Pancreas (tissue), 10 donors: ENCODE measurements at regions not wholly inside any gene's neighbourhood (a gene's known extent, or its start where the extent isn't known, plus 50 kb on each side); places are given as distances from the start of the nearest gene placed in this dataset.
A peak's percentile ranks its signal among the peaks of the same experiment; 100 is the strongest.

Experiments
- ATAC-seq, 4 donors: fragments of 200-7000 bp; cut with Tn5 transposase; one replicate each; pipeline versions ENCODE4 v1.8.0 to v1.9.1; 2020; ENCODE audit warnings: mild to moderate bottlenecking in 4 of 4, moderate library complexity in 4 of 4
- DNase-seq, 6 donors: peaks; one replicate each; pipeline ENCODE4 v3.0.0-alpha.2; 2020
- FAIRE-seq: peaks from 2 replicates; lab custom pipeline; 2012; peaks lifted over from hg19 to GRCh38; lab: Jason Lieb, UNC
- H3K27ac ChIP-seq, 4 donors: fragments of 200-600 bp; sonication (generic); 1 replicate in 3 of 4; 2 replicates in 1 of 4; pipeline versions ENCODE4 v1.5.0 to v1.8.0; 2020
- H3K27me3 ChIP-seq, 4 donors: fragments of 200-600 bp; one replicate each; pipeline ENCODE4 v1.8.0; 2021
- H3K36me3 ChIP-seq, 3 donors: fragments of 200-600 bp; sonication (generic) in 1 of 3; one replicate each; pipeline versions ENCODE4 v1.5.0 to v1.8.0; 2020 to 2021
- H3K4me1 ChIP-seq, 3 donors: fragments of 200-600 bp; one replicate each; pipeline ENCODE4 v1.8.0; 2021
- H3K4me3 ChIP-seq, 4 donors: fragments of 200-600 bp; sonication (generic) in 2 of 4; one replicate each; pipeline versions ENCODE4 v1.5.0 to v1.8.0; 2020 to 2021
- H3K9me3 ChIP-seq, 4 donors: fragments of 200-600 bp; one replicate each; pipeline ENCODE4 v1.8.0; 2021
- CTCF ChIP-seq, 4 donors: fragments of 200-600 bp; sonication (generic) in 3 of 4; IDR thresholded peaks; one replicate each; pipeline versions ENCODE4 v1.5.0 to v1.8.0; 2021; ENCODE audit warnings: antibody characterized with exemption in 4 of 4
- WGBS, 2 donors: extraction: QIAGEN DNeasy Blood & Tissue Kit; methylation state at CpG; one replicate each; pipeline ENCODE4 v1.1.7; 2013; 5-methylcytosine and 5-hydroxymethylcytosine counted together
- intact Hi-C, 3 donors: fragments of 100-400 bp; cut with DNase I; formaldehyde crosslinking; loops; one replicate each; pipeline versions ENCODE4 v1.11.1 to v1.14.2; 2022
- donor health status: healthy with polysubstance abuse.
- donor health status: DM: no; HTN: no; CAD: no; lungs with moderate emphysema.
- donor health status: DM: no; HTN: no; CAD: no.
- donor health status: control.
- donor health status: control.
- donor health status: Bipolar disorder and iron deficiency.
- donor health status: DM: yes; HTN: yes; CAD: no.
- donor health status: DM: no; HTN: no; CAD: no.
- donor health status: DM: no; HTN: no; CAD: no.
- donor health status: DM: yes; HTN: yes; CAD: no.

GRCh38 chr17:72419866-72420774 is 299.3 kb downstream of the SOX9 start:
- H3K4me1 ChIP-seq, result peaks cover 17 to 35% (median 19%) of the 10 kb centered on the region in 3 donors

GRCh38 chr17:72420775-72421127 is 299.9 kb downstream of the SOX9 start:
- intact Hi-C loops, result loop anchor here in 1 of 3 donors (10.0 kb wide), 2 partner anchors 94 to 296 kb away; partner anchors contain the start of gene SOX9
- FAIRE-seq, result no peak
- no peak overlapping the region for H3K4me3 ChIP-seq
- peak in 1 of 6 donors; percentile 35 for DNase-seq
- WGBS, 2 donors, result 83 to 86% methylated on average over 8 of the region's 8 CpGs
- H3K36me3 ChIP-seq, result no peaks in the 10 kb centered on the region
- no peak for TF ChIP-seq CTCF (IDR thresholded peaks at IDR 0.05)
- no peaks in the 10 kb centered on the region for H3K9me3 ChIP-seq
- peaks cover 17 to 38% (median 19%) of the 10 kb centered on the region in 3 donors for H3K4me1 ChIP-seq
- H3K27me3 ChIP-seq, result no peaks in the 10 kb centered on the region
- peak overlapping the region; percentile 40 to 91 (median 74) for H3K27ac ChIP-seq
- ATAC-seq, result peak in 1 of 4 donors; percentile 1

More at GRCh38 chr17:72419866-72420774, 299.3 kb downstream of the SOX9 start:
- H3K27me3 ChIP-seq, result no peaks in the 10 kb centered on the region
- no peak overlapping the region for H3K4me3 ChIP-seq
- peak overlapping the region; percentile 40 to 91 (median 74) for H3K27ac ChIP-seq
- 80 to 82% methylated on average over 11 of the region's 11 CpGs for WGBS, 2 donors
- TF ChIP-seq CTCF (IDR thresholded peaks at IDR 0.05), result no peak
- ATAC-seq (peak in 3 of 4 donors; percentile 11 to 13 (median 11)), FAIRE-seq (no peak), DNase-seq (no peak)
- intact Hi-C loops, result loop anchor here in 1 of 3 donors (10.0 kb wide), 2 partner anchors 95 to 295 kb away; partner anchors contain the start of gene SOX9
- no peaks in the 10 kb centered on the region for H3K36me3 ChIP-seq
- no peaks in the 10 kb centered on the region for H3K9me3 ChIP-seq

GRCh38 chr17:72421128-72422092 is 300.6 kb downstream of the SOX9 start:
- Histone ChIP-seq H3K4me1 (peaks cover 17 to 41% (median 19%) of the 10 kb centered on the region in 3 donors), H3K27ac (peak overlapping the region; percentile 60 to 91 (median 76)), H3K36me3 (no peaks in the 10 kb centered on the region), H3K9me3 (no peaks in the 10 kb centered on the region), H3K27me3 (no peaks in the 10 kb centered on the region), H3K4me3 (no peak overlapping the region)
- 54 to 58% methylated on average over 11 of the region's 11 CpGs for WGBS, 2 donors
- intact Hi-C loops, result loop anchor here in 1 of 3 donors (10.0 kb wide), 2 partner anchors 93 to 297 kb away; partner anchors contain the start of gene SOX9
- no peak for TF ChIP-seq CTCF (IDR thresholded peaks at IDR 0.05)
- peak; percentile 89 to 93 (median 92) for ATAC-seq
- DNase-seq, result peak in 5 of 6 donors; percentile 73 to 89 (median 86)
- FAIRE-seq, result no peak

- H3K27ac ChIP-seq, result peak overlapping the region in 2 of 4 donors; percentile 89 to 91
- 81 to 82% methylated on average over 1 of the region's 1 CpG for WGBS, 2 donors
These were observed 301.3 kb downstream of the SOX9 start for GRCh38 chr17:72422204-72422504.

More at GRCh38 chr17:72422204-72422504, 301.3 kb downstream of the SOX9 start:
- no peak for TF ChIP-seq CTCF (IDR thresholded peaks at IDR 0.05)
- Histone ChIP-seq H3K36me3 (no peaks in the 10 kb centered on the region), H3K9me3 (no peaks in the 10 kb centered on the region), H3K27me3 (no peaks in the 10 kb centered on the region), H3K4me1 (peaks cover 19 to 44% (median 20%) of the 10 kb centered on the region in 3 donors), H3K4me3 (no peak overlapping the region)
- no peak for ATAC-seq
- intact Hi-C loops, result loop anchor here in 1 of 3 donors (10.0 kb wide), 2 partner anchors 93 to 297 kb away; partner anchors contain the start of gene SOX9
- DNase-seq, result no peak
- no peak for FAIRE-seq
